HTR-8/SVneo (cell line): ENCODE measurements at regions not wholly inside any gene's neighbourhood (a gene's known extent, or its start where the extent isn't known, plus 50 kb on each side); places are given as distances from the start of the nearest gene placed in this dataset.

Experiments
- DNase-seq: peaks from one replicate; pipeline ENCODE4 v3.0.0; 2011; ENCODE audit warnings: low spot score, mixed read lengths; ENCODE audit not compliant: insufficient read length
- FAIRE-seq: peaks from 2 replicates; lab custom pipeline; 2011; peaks lifted over from hg19 to GRCh38; lab: Jason Lieb, UNC

GRCh38 chr13:48839171-48839570, 136.5 kb upstream of the FNDC3A start:
- DNase-seq (no peak), FAIRE-seq (no peak)

DNA sequence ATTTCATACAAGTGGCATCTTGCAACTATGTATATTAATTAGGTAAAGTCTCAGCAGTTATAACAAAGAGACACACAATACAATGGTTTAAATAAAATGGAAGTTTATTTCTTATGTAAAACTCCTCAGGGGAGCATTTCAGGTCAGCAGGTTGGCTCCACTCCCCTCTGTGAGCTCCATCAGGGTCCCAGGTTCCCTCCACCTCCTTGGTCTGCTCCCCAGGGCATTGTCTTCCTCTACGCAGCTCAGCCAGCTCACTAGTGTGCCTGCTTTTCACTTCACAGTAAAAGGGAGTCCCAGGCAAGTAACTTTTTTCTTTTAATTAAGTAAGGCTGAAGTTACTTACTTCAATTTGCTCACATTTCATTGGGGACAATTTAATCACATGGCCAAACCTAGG, 135.3 kb upstream of the FNDC3A start:
- FAIRE-seq (no peak), DNase-seq (no peak)

DNA sequence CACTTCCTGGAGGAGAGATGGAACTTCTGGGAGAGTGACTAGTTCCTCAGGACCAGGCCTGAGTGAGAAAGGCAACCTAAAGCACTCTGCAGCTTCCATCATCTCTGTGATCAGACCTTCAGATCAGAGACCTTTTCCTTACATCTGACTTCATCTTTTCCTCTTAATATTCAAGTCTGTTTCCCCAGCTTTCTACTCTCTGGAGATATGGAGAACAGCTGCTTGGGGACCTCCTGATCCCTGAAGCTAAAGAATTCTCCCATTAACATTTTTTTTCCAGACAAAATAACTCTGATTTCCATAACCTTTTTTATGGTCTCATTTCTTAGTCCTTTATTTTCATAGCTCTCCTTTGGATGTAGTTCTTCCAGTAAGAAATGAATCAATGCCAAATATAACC, 133.4 kb upstream of the FNDC3A start:
- DNase-seq (no peak), FAIRE-seq (no peak)

GRCh38 chr13:48843630-48844380, 131.9 kb upstream of the FNDC3A start:
- DNase-seq: no peak

GRCh38 chr13:48844676-48845075, 131.0 kb upstream of the FNDC3A start:
- DNase-seq (no peak), FAIRE-seq (no peak)

More at GRCh38 chr13:48843630-48844380, 131.9 kb upstream of the FNDC3A start:
- no peak for FAIRE-seq

DNA sequence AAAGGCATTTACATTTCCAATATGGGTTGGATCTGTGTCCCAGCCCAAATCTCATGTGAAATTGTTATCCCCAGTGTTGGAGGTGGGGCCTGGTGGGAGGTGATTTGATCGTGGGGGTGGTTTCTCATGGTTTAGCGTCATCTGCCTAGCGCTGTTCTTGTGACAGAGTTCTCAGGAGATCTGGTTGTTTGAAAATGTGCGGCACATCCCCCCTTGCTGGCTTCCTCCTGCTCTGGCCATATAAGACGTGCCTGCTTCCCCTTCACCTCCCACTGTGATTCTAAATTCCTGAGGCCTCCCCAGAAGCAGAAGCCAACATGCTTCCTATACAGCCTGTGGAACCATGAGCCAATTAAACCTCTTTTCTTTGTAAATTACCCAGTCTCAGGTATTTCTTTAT, 126.2 kb upstream of the FNDC3A start:
- DNase-seq (no peak), FAIRE-seq (no peak)

DNA sequence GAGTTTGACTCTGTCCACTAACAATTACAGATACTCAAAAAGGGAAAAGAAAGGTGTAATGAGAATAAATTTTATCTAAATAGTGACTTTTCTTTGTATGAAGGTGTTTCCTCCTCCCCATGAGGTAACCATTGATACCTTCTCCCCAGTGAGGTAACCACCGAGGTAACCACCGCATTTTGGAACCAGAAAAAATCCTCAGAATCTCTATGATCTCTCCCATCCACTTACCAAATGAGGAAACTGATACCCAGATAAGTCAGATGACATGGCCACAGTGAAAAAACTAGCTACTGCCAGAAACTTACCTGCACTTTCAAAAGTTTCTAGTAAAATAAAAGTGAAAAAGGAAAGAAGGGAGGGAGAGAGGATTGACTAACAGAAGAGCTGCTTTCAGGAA, 124.0 kb upstream of the FNDC3A start:
- DNase-seq (no peak), FAIRE-seq (no peak)

DNA sequence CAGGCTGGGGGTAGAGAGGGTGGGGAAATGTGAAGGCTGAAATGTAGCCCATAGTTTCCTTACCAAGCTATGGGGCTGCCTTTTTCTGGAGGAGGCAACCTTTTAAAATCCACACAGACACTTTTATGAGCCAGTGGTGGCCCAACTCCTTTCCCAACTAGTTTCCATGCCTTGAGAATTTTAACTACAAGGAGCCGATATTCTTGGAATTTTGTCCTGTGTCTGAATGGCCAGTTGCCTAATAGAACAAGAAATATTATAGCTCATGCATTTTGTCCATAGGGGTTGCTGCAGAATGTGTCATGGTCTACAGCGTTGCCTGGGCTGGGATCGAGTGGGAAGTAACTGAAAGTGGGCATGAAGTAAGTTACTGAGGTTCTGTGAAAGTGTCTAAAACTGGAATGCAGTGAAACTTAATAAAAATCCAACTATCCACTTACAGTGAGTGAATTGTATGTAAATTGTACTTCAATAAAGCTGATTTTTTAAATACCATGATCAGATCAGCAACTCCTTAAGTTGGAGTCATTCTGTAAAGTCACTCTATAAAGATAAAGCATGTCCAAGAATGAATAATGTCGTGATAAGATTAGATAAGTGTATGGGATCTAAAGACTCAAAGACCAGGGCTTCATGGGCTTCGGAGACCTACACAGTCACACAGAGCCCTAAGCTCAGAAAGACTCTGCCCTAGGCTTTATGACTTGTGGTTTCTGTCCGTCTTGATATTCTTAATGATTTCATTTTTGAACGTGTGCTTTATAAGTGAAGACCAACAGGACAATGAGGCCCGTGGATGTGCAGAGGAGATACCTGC, 122.6 kb upstream of the FNDC3A start:
- DNase-seq (no peak), FAIRE-seq (no peak)

- DNase-seq (no peak), FAIRE-seq (no peak)
These were observed 122.0 kb upstream of the FNDC3A start for GRCh38 chr13:48853728-48854102.

DNA sequence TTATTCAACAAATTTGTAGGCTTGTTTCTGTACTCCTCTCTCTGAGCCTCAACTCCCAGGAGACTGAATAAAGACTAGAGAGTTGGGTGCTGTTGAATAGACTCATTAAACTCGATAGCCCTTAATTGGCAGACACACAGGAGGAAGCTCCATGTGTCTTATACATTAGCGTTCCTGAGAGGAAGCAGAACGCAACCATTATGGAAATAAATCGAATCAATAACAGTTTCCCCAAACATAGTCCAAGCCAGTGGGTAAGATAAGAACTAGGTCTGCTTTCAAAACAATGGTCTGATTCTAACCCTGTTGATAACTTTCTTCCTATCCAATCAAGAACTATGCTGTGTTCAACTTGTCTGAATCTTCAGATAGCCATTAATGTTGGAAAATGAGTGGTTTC, 118.1 kb upstream of the FNDC3A start:
- DNase-seq: no peak
- FAIRE-seq: no peak

DNA sequence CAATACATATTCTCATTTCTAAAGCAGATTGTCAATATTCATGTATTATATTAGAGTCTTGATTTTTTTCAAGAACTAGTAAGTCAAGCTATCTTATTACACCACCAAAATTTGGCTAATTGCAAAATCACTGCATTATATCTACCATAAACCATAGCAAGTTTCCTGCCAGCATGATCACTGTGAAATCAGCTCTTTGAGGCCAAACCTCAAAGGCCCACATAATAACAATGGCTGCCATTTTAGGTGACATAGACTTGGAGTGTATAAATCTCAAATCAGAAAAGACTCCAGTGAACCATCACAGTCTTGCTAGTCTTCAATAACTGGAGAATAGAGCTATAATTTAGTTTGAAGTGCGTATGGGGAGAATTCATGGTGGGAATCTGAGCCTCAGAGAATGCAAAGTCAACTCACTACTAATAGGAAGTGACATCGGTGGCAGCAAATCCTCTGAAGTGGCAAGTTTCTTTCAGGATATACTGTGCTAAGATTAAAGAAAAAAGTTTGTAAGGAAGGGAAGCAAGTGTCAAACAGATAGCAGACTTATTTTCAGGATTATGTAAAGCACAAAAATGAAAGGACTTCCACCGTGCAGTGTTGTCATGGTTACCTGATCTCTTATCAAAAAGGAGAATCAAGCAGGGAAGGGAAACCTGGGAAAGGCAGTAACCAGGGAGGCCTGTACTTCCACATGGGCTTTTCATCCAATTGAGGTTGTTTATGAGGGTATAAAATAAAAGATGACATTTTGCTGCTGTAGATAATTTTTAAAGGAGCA, 117.4 kb upstream of the FNDC3A start:
- FAIRE-seq: no peak

DNA sequence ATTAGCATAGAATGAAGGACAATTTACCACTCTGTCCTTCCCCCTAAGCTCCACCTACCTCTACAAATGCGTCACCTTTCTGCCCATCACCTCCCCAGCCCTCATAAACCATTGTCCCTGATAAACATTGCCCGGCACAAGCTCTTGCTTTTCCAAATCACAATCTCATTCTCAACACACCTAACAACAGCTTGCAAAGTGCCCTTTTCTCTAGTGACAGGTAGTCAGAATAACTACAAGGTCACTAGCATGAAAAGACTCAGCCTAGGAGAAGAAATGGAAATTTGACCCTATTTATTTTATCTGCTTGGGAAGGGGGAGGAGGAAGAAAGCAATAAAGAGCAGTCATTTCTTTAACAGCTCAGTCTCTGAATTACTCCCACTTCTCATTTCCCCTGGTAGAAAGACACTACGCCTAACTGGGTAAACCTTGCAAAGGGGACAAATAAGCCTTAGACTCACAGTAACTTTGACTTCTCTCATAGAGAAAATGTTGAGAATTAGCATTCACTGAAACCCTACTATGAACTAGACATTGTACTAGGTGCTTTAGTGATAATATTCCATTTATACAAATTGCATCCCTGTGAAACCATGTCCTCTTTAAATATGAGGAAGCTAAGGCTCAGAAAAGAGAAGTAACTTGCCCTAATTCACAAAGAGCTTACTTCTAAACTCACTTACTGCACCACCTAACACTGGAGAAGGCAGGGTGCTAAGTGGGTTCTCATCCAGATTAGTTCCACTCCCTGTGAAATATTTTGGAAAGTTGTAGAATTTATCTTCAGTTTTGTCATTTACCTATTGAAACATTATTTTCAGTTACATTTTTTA, 116.2 kb upstream of the FNDC3A start:
- no peak for FAIRE-seq

More for the DNA sequence above, 117.4 kb upstream of the FNDC3A start:
- no peak for DNase-seq

DNA sequence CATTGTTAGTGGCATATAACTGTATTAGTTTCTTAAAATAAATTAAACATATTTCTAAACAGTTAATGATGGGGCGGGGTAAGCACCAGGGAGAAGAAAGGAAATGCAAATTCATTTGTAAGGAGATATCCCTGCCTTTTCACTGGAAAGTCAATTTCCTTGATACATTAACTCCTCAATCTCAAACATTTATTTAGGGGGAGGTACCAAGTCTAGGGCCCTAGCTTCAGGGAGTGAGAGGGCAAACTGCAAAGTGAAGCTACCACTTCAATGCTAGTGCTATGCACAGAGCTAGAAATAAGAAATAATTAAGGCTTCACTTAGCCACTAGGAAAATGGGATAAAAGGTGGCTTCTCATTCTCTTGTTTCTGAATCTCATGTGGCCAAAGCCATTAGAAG, 115.3 kb upstream of the FNDC3A start:
- no peak for FAIRE-seq
- no peak for DNase-seq

More for the DNA sequence above, 116.2 kb upstream of the FNDC3A start:
- DNase-seq: no peak

DNA sequence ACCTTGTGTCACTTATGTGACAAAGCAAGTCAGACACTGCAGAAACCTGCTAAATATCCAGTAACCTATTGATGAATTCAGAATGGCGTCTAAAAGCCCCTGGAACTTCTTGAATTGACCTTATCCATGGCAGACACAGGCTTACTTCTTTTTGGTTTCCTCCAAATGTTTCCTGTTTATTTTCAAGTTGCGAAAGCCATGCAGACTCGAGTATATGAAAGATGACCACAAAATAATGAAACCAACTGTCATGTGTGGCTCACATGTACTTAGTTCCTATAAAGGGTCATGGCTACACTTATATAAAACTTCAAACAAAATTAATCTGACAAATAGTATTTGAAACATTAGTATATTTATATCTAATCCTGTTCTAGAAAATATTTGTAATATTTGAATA, 113.1 kb upstream of the FNDC3A start:
- FAIRE-seq: no peak
- no peak for DNase-seq

GRCh38 chr13:48864100-48864499, 111.6 kb upstream of the FNDC3A start:
- DNase-seq: no peak
- no peak for FAIRE-seq

- DNase-seq (no peak), FAIRE-seq (no peak)
These were observed 109.5 kb upstream of the FNDC3A start for GRCh38 chr13:48866249-48866648.

DNA sequence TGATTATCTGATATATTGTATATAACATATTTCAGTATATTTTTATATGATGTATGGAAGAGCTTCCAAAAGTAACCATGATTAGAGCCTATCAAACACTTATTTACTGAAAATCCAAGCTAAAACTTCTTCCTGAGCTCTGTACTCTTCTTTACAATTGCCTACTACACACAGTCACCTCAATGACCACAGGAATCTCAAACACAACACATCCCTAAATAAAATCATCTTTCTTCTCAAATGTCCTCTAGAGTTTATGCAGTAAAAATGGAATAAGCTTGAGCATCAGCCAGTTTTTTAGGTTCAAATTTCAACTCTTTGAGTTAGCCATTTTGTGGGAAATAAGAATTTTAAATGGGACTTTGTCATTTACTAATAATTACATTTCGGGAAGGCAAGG, 102.6 kb upstream of the FNDC3A start:
- FAIRE-seq: no peak
- DNase-seq: no peak

- no peak for FAIRE-seq
- DNase-seq: peak; percentile 14
These were observed 102.1 kb upstream of the FNDC3A start for GRCh38 chr13:48873587-48873986.

- no peak for FAIRE-seq
- DNase-seq: no peak
These were observed 101.5 kb upstream of the FNDC3A start for GRCh38 chr13:48874165-48874564.

DNA sequence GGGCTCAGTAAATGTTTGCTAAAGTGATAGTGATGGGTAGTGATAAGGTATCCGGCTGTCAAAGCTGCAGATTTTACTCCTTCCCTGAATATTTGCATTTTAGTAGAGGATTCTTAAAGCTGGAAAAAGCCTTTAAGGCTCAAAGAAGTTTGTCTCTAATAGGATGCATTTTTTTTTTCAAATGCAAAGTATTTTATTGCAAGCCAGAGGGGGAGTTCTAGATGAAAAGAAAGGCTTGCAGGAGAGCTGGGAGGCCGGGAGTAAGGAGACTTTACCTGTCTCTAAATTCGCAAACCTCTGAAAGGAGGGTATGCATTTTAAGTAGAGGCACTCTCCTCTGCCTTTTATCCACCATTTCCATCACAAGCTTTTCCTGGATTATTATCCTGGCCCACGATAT, 100.7 kb upstream of the FNDC3A start:
- no peak for FAIRE-seq
- no peak for DNase-seq
